ENCODE measurements at regions not wholly inside any gene's neighbourhood (a gene's known extent, or its start where the extent isn't known, plus 50 kb on each side); places are given as distances from the start of the nearest gene placed in this dataset.

DNA sequence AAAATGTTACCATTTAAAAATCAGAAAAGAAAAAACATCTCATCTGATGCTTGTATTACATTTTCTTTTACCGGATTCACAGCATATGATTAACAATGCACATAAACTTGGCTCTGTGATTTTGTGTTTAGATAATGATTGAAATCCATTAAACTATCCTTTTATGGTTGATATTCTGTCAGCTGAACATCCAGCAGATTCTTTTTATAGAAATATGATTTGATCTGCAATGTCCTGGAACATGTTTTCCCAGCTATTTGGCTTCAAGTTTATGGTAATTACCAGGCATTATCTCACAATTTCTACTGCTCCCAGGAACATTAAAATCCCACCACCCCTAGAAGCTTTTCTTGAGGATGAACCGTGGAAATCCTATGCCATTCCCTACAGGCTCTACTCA, 205.7 kb upstream of the TET2 start:
- TF ChIP-seq, protein P1, sequence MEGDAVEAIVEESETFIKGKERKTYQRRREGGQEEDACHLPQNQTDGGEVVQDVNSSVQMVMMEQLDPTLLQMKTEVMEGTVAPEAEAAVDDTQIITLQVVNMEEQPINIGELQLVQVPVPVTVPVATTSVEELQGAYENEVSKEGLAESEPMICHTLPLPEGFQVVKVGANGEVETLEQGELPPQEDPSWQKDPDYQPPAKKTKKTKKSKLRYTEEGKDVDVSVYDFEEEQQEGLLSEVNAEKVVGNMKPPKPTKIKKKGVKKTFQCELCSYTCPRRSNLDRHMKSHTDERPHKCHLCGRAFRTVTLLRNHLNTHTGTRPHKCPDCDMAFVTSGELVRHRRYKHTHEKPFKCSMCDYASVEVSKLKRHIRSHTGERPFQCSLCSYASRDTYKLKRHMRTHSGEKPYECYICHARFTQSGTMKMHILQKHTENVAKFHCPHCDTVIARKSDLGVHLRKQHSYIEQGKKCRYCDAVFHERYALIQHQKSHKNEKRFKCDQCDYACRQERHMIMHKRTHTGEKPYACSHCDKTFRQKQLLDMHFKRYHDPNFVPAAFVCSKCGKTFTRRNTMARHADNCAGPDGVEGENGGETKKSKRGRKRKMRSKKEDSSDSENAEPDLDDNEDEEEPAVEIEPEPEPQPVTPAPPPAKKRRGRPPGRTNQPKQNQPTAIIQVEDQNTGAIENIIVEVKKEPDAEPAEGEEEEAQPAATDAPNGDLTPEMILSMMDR (IDR thresholded peaks at IDR 0.05 in 8 of 11, conservative IDR thresholded peaks at IDR 0.05 in 3 of 11): no peak
- no peak for TF ChIP-seq POLR2A (IDR thresholded peaks at IDR 0.05)
